Endothelial cell of umbilical vein (primary cell): ENCODE measurements at regions not wholly inside any gene's neighbourhood (a gene's known extent, or its start where the extent isn't known, plus 50 kb on each side); places are given as distances from the start of the nearest gene placed in this dataset.

Experiments used
- BruUV-seq: library from RNA; stranded (reverse); fragments of 400-500 nt; replicated peaks from 2 replicates; lab custom pipeline; 2021; lab: Mats Ljungman, UMichigan
- CTCF ChIA-PET: fragments of 300-600, 350-600 bp; sonication (Branson Sonifier 250); formaldehyde crosslinking; loops from one replicate; lab custom pipeline; 2021; ENCODE audit warnings: antibody characterized with exemption, inconsistent platforms; lab: Charles Lee
- POLR2A ChIA-PET: fragments of 300-600, 350-600 bp; sonication (Branson Sonifier 250); formaldehyde crosslinking; loops from one replicate; lab custom pipeline; 2021; ENCODE audit warnings: antibody characterized with exemption, inconsistent platforms; lab: Charles Lee
- DNase-seq: peaks from one replicate; pipeline ENCODE4 v3.0.0-alpha.2; 2011; ENCODE audit warnings: low read depth, low spot score
- FAIRE-seq: peaks from 2 replicates; lab custom pipeline; 2011; peaks lifted over from hg19 to GRCh38; lab: Jason Lieb, UNC
- H2AFZ ChIP-seq: 2 replicates; pipeline ENCODE4 v1.6.0; 2012; ENCODE audit warnings: low read depth, low read length, control low read depth, inconsistent platforms
- H3K27ac ChIP-seq: 2 replicates; pipeline ENCODE4 v1.5.1; 2011; ENCODE audit warnings: low read depth, mild to moderate bottlenecking, control low read depth, low read length, moderate library complexity; ENCODE audit not compliant: insufficient read depth
- H3K27me3 ChIP-seq, 2 experiments: 2 replicates each; pipeline versions ENCODE4 v1.6.0 to v1.6.1; 2011; ENCODE audit warnings: low read length in 2 of 2, mixed read lengths in 1 of 2; ENCODE audit not compliant: control insufficient read depth in 2 of 2, insufficient read depth in 2 of 2
- H3K36me3 ChIP-seq, 2 experiments: 2 replicates in 1 of 2; 3 replicates in 1 of 2; pipeline ENCODE4 v1.5.1; 2011; ENCODE audit warnings: low read length in 2 of 2, mild to moderate bottlenecking in 1 of 2, moderate library complexity in 1 of 2; ENCODE audit not compliant: control insufficient read depth in 2 of 2, insufficient read depth in 2 of 2; ENCODE audit errors: extremely low read depth in 1 of 2
- H3K4me1 ChIP-seq: 3 replicates; pipeline ENCODE4 v1.5.1; 2011; ENCODE audit warnings: mild to moderate bottlenecking, low read length; ENCODE audit not compliant: control insufficient read depth, insufficient read depth; ENCODE audit errors: extremely low read depth
- H3K4me2 ChIP-seq: 2 replicates; pipeline ENCODE4 v1.6.1; 2011; ENCODE audit warnings: low read length, control low read depth, mixed read lengths; ENCODE audit not compliant: insufficient read depth
- H3K4me3 ChIP-seq, 3 experiments: fragments of 200-600 bp in 1 of 3; sonication (generic), shearing (Covaris generic) in 1 of 3; replicated peaks in 1 of 3; 2 replicates each; pipeline ENCODE4 v1.5.1; 2011 to 2016; ENCODE audit warnings: control low read depth in 3 of 3, low read length in 3 of 3, mild to moderate bottlenecking in 2 of 3, inconsistent platforms in 1 of 3, low read depth in 1 of 3, moderate library complexity in 1 of 3; ENCODE audit not compliant: insufficient read depth in 1 of 3
- H3K79me2 ChIP-seq: 2 replicates; pipeline ENCODE4 v1.6.0; 2012; ENCODE audit warnings: low read length, inconsistent platforms; ENCODE audit not compliant: control insufficient read depth, insufficient read depth
- H3K9ac ChIP-seq: replicated peaks from 2 replicates; pipeline ENCODE3; 2011; ENCODE audit warnings: low read length, control low read depth; ENCODE audit not compliant: insufficient read depth; ENCODE audit errors: extremely low read depth
- H3K9me1 ChIP-seq: replicated peaks from 3 replicates; pipeline ENCODE4 v1.6.0; 2011; ENCODE audit warnings: mild to moderate bottlenecking, low read length; ENCODE audit not compliant: control insufficient read depth, insufficient read depth; ENCODE audit errors: extremely low read depth
- H3K9me3 ChIP-seq: replicated peaks from 2 replicates; pipeline ENCODE4 v1.5.1; 2012; ENCODE audit warnings: low read length, inconsistent platforms; ENCODE audit not compliant: control insufficient read depth, insufficient read depth
- H4K20me1 ChIP-seq: replicated peaks from 2 replicates; pipeline ENCODE3; 2011; ENCODE audit warnings: mild to moderate bottlenecking, low read length; ENCODE audit not compliant: control insufficient read depth, insufficient read depth; ENCODE audit errors: extremely low read depth
- EZH2 ChIP-seq: IDR thresholded peaks from 2 replicates; pipeline ENCODE4 v1.6.1; 2012; ENCODE audit warnings: borderline replicate concordance, low read depth, mild to moderate bottlenecking, moderate library complexity, low read length, inconsistent platforms; ENCODE audit not compliant: severe bottlenecking
- FOS ChIP-seq: IDR thresholded peaks from 2 replicates; pipeline ENCODE4 v1.6.1; 2011; ENCODE audit warnings: mild to moderate bottlenecking, low read length, moderate library complexity, borderline replicate concordance; ENCODE audit not compliant: insufficient read depth
- GATA2 ChIP-seq: IDR thresholded peaks from 2 replicates; pipeline ENCODE4 v1.7.0; 2011; ENCODE audit warnings: low read depth, mild to moderate bottlenecking, moderate library complexity, mixed read lengths, low read length; ENCODE audit not compliant: insufficient read length, insufficient read depth
- JUN ChIP-seq: IDR thresholded peaks from 2 replicates; pipeline ENCODE4 v1.6.1; 2011; ENCODE audit warnings: borderline replicate concordance, low read depth; ENCODE audit not compliant: insufficient read length, insufficient read depth
- MAX ChIP-seq: IDR thresholded peaks from 2 replicates; pipeline ENCODE4 v1.6.1; 2011; ENCODE audit not compliant: insufficient read depth, insufficient read length
- MYC ChIP-seq: IDR thresholded peaks from one replicate; pipeline ENCODE4 v1.6.1; 2011; ENCODE audit warnings: mild to moderate bottlenecking, low read depth, low read length
- POLR2A ChIP-seq: IDR thresholded peaks from 2 replicates; pipeline ENCODE4 v1.6.1; 2012; ENCODE audit warnings: low read depth, mild to moderate bottlenecking, control low read depth, low read length
- POLR2AphosphoS5 ChIP-seq: IDR thresholded peaks from 2 replicates; pipeline ENCODE4 v1.6.1; 2012; ENCODE audit warnings: low read depth, mild to moderate bottlenecking, control low read depth, low read length, moderate library complexity; ENCODE audit not compliant: insufficient read depth
- dilution Hi-C: fragments of 300-500 bp; cut with MboI; formaldehyde crosslinking; loops from one replicate; pipeline ENCODE4 v1.15.0; 2019; ENCODE audit warnings: low sequenced_read_pairs; ENCODE audit not compliant: extremely low pct_ligation_motif_present
- intact Hi-C: fragments of 100-400 bp; cut with micrococcal nuclease; formaldehyde crosslinking; loops from one replicate; pipeline ENCODE4 v1.10.0; 2022
- TF ChIP-seq, protein P1 (sequence below), 2 donors: IDR thresholded peaks; 1 replicate in 1 of 2; 2 replicates in 1 of 2; pipeline ENCODE4 v1.5.1; 2011; ENCODE audit warnings: low read length in 2 of 2, mild to moderate bottlenecking in 2 of 2, moderate library complexity in 2 of 2, control low read depth in 1 of 2, inconsistent platforms in 1 of 2, low read depth in 1 of 2; ENCODE audit not compliant: insufficient read depth in 1 of 2; ENCODE audit errors: extremely low read depth in 1 of 2

- ChIA-PET POLR2A (no interaction called here), CTCF (interaction anchor here (0.6 to 1.6 kb wide), 4 partner anchors 9 to 1551 kb away, joined by 3 to 5 read pairs (median 3); no protein-coding TSS in a partner anchor)
- intact Hi-C loops = no loop called here
- H3K27me3 ChIP-seq = peaks cover 2 to 3% of the 10 kb centered on the region in 2 experiments
- TF ChIP-seq POLR2AphosphoS5 = no peak
- TF ChIP-seq, protein P1, sequence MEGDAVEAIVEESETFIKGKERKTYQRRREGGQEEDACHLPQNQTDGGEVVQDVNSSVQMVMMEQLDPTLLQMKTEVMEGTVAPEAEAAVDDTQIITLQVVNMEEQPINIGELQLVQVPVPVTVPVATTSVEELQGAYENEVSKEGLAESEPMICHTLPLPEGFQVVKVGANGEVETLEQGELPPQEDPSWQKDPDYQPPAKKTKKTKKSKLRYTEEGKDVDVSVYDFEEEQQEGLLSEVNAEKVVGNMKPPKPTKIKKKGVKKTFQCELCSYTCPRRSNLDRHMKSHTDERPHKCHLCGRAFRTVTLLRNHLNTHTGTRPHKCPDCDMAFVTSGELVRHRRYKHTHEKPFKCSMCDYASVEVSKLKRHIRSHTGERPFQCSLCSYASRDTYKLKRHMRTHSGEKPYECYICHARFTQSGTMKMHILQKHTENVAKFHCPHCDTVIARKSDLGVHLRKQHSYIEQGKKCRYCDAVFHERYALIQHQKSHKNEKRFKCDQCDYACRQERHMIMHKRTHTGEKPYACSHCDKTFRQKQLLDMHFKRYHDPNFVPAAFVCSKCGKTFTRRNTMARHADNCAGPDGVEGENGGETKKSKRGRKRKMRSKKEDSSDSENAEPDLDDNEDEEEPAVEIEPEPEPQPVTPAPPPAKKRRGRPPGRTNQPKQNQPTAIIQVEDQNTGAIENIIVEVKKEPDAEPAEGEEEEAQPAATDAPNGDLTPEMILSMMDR (IDR thresholded peaks at IDR 0.05; ENCODE audit: extremely low read depth in 1 of 2, insufficient read depth in 1 of 2, low read depth in 1 of 2, low read length in 2 of 2) = no peak
- no peak for TF ChIP-seq FOS
- TF ChIP-seq GATA2 = no peak
- no peak for TF ChIP-seq EZH2
- TF ChIP-seq MYC = no peak
- no peak for TF ChIP-seq POLR2A
- no peak for TF ChIP-seq MAX
- no peak for TF ChIP-seq JUN
- H3K4me2 ChIP-seq = no peak overlapping the region
- no peak overlapping the region for H2AFZ ChIP-seq
- no peak overlapping the region for H3K27ac ChIP-seq
- no peaks in the 10 kb centered on the region for H3K79me2 ChIP-seq
- FAIRE-seq (no peak), DNase-seq (no peak)
- no peaks in the 10 kb centered on the region for H3K9me1 ChIP-seq
- no peaks in the 10 kb centered on the region for H3K4me1 ChIP-seq
- no peaks in the 10 kb centered on the region for H4K20me1 ChIP-seq
- no peaks in the 10 kb centered on the region for H3K36me3 ChIP-seq
- H3K9me3 ChIP-seq = no peaks in the 10 kb centered on the region
- dilution Hi-C loops = no loop called here
- H3K4me3 ChIP-seq = no peak overlapping the region
- H3K9ac ChIP-seq = no peak overlapping the region
- BruUV-seq = no TSS peak
Observed at GRCh38 chr1:75984781-75985180, 52.6 kb upstream of the ASB17 start.
